HG03135 (cell line): ENCODE measurements at regions not wholly inside any gene's neighbourhood (a gene's known extent, or its start where the extent isn't known, plus 50 kb on each side); places are given as distances from the start of the nearest gene placed in this dataset.

Experiments
- ATAC-seq: cut with Tn5 transposase; IDR thresholded peaks from one replicate; pipeline ENCODE4 v1.9.1; 2021; ENCODE audit warnings: mild to moderate bottlenecking, moderate library complexity; ENCODE audit not compliant: unreplicated experiment

DNA sequence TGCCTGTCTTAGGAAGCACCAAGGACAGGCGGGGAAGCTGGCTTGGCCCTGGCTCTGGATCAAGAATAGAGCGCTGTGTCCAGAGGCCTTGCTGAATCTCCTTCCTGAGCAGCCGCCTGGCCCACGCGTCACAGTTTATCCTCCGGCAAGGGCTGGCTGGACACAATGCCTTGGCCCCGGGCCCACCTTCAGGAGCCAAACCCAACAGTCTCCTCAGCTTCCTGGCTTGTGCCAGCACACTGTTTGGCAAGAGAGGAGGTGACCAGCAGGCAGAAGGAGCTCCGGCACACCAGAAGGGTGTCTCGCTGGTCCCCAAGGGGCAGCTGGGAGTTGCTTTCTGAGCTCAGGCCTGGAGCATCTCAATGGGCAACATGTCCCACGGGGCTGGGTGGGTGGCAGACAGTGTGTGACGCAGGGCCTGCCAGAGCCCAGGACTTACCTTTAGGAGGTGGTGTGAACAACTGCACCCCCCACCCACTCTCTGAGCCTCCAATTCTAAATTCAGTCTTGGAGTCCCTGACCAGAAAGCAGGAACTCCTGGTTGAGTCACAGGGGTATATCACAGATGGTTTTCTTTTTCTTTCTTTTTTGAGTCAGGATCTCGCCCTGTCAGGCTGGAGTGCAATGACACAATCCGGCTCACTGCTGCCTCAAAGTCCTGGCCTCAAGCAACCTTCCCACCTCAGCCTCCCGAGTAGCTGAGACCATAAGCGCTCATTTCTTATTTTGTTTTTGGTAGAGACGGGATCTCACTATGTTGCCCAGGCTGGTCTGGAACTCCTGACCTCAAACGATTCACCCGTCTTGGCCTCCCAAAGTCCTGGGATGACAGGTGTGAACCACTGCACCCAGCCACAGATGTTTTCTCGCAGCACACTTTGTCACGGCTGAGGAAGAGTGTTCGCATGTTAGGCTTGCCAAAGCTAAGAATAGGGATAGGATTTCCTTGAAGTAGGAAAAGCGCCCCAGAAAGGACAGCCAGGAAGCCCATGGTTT, 361.2 kb downstream of the BCOR start:
- ATAC-seq = no peak

DNA sequence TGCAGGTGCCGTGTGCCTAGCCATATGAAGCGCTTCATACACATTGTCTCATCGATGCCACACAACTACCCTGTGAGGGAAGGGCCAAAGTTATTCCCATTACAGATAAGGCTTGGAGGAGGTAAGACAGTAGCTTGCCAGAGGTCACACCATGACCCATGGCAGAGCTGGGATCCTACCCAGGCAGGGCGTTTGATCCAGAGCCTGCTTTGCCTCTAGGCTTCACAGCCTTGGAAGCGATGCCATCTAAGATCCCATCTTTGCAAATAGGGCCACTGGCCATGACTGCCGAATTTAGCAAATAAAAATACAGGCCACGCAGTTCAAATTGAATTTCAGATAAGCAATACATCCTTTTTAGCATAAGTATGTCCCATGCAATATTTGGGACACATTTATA, 358.2 kb downstream of the BCOR start:
- no peak for ATAC-seq

DNA sequence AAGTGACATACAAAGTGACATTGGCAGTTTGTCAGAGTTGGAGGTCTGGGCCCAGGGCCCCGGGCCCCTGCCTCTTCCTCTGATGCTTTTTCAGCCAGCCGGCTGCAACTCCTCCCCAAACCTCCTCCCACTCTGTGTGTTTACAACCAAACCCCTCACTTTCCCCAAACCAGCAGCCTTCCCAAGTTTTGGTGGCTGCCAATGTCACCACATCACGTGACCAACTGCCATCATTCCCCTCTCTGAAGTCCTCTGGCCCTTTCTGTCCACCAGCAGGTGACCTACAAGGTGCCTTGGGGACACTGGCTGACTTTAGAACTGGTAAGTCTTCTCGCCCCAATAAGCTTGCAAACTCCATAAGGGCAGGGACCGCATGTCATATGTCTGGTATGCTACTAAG, 357.7 kb downstream of the BCOR start:
- no peak for ATAC-seq

DNA sequence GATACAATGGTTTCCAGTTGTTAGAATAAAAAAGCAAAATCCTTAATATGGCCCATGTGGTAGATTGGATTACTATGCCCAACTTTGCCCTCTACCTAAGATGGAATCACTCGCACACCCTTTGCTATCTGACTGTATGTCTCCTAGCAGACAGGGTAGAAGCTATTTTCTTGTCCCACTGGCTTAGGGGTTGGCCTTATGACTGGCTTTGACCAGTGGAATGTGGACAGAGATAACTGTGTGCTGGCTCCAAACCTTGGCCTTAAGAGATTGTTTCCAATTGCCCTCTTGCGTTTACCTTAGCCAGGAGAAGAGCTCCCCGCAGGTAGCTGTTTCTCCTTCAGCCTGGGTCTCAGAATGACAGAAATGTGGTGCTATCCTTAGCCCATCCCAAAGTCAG, 355.9 kb downstream of the BCOR start:
- no peak for ATAC-seq

DNA sequence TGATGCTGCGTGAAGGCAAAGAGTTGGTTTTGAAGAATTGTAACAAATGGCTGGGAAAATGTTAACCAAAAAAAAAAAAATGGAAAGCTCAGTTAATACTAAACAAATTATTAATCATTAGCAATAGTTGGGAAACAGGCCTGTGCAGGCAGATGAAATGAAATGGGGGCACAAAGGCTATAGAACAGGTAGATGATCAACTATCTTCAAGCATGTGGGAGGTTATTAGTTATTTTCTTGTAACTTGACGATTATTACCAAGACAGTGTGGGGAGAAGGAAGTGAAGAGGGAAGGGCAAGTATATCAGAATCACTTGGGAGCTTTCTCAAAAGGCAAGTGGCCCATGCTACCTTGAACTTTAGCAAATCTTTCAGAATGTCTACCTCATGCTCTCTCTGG, 351.9 kb downstream of the BCOR start:
- no peak for ATAC-seq

DNA sequence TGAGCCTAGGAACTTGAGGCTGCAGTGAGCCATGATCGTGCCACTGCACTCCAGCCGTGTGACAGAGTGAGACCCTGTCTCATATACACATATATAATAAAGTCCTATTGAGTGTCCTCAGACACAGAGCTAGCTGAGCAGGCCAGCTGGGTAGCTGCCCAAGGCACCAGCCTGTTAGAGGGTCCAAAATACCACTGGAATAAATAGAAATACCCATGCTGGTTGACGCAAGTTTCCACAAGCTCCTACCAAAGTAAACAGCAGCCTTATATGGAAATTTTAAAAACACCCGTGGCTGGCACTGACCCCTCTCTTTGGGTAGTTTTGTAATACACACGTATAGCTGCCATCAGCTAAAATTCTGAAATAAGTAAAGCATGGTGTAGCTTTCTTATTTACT, 348.6 kb downstream of the BCOR start:
- ATAC-seq = no peak

DNA sequence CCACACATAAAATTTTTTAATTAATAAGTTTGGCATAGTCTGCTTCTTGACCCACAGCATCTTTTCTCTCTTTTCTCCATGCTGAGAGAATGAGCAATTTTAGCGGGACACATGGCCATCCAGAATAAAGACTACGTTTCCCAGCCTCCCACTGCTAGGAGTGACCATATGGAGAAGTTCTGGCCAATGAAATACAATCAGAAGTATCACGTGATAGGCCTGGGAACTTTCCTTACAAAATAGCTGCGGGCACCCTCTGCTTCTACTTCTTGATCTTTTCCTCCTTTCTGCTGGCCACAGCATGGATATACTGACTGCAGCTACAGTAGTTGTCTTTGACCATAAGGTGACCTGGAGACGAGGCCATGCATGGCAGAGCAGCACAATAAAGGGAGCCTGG, 348.0 kb downstream of the BCOR start:
- no peak for ATAC-seq

DNA sequence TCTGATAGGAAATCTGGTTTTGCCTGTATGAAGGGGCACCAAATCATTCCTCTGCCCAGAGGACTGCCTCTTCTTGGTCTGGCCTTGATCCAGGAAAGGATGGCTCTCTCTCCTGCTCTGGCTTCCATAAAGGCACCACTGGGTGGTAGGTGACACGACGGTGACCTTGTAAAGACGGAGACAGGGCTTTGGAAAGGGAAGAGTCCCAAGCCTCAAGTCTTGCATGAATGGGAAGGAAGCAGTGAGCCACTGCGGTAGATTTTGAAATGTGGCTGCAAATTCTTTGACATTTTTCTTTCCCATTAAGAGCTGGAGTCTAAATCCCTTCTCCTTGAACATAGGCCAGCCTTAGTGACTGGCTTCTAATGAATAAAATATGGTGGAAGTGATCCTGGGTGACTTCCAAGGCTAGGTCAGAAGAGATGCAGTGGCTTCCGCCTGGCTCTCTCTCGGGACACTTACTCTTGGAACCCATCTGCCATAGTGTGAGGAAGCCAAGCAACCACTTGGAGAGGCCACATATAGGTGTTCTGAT, 347.4 kb downstream of the BCOR start:
- no peak for ATAC-seq

DNA sequence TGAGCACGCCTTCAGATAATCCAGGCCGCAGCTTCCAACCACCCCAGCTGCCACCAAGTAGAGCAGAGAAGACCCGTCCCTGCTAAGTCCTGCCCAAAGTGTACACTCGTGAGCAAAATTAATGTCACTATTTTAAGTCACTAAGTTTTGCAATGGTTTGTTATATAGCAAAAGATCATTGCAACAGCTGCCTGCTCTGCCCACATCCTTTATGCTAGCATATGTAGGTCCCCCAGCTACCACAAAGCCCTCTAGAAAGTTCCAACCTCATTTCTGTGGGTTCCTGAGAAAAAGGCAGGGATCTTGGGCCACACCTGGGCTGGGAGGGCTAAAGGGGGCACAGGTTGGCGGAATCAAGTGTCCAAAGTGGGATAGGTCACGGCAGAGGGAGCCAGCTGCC, 346.9 kb downstream of the BCOR start:
- no peak for ATAC-seq

DNA sequence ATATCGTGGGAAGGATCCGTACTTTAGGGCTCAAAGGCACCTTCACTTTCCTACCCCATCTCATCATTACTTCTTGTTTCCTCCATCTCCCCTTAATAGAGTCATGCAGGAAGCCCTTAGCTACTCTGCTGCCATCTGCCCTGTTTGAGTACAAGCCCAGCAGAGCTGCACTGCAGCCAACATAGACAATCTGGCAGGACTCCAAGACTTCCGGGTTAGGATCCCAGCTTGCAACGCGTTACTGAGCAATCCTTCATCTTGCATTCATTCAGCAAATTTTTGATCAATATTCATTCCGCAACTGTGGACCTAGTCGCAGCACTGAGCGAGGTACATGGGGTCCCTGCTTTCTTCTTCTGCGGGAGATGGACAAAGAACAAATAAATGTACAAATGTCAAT, 344.9 kb downstream of the BCOR start:
- ATAC-seq = no peak

DNA sequence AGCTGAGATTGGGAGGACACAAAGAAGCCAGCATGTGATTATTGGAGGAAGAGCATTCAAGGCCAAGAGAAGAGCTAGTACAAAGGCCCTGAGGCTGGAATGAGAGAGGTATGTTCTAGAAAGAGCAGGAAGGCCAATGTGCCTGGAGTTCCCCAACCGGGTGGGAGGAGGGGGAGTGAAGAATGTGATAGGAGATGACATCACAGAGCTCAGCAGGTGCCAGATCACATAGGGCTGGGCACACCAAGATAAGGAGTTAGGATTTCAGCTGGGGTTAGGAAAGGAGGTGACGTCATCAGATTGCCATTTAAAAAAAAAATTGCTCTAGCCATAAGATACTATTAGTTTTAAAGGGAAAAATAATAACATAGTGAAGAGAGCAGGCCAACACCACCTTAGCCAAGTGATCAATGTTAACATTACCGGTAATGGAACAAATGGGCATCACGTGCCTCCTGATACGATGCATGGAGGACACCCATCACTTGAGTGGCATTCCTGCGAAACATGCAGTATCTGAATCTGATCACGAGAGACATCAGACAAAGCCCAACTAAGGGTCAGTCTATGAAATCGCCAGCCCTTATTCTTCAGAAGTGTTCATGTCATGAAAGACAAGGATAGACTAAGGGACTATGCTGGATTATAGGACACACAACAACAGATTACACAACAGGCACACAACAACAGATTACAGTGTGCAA, 344.3 kb downstream of the BCOR start:
- ATAC-seq = no peak

DNA sequence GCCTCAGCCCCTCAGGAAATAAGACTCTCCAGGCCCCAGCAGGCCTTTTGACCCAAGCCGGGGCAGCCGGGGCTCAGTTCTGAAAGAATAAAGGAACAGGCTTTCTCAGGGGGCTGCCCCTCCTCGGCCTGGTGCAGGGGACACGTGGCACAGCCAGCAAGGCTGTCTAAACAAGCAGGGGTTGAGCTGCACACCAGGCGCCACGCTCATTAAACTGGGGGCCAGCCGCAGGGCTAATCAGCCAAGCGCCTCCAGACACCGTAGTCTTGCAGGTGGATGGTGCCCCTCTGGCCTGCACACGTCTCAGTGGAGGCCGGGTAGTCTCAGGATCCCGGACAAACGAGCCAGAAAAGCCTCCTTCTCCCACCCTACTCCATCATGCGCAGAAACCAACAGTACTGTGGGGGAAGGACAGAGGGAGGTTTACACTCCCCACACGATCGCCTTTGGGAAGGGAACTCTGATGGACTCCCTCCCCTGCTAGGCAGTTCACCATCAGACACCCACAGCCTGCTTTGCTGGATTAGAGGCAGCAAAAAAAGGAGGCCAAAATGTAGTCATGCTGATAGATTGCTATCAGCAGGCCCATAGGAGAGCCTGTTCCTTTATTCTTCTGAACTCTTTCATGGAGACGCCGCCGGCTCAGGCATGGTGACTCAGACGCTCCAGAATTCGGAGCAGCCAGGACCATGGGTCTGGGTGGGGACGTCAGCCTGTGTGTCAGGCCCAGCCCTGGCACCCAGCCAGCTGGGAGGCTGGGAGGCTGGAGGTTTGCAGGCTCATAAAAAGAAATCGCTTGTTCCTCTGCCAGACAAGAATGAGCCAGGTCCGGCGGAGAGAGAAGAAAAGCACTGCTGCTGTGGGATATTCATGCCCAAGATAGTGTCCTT, 342.4 kb downstream of the BCOR start:
- no peak for ATAC-seq

DNA sequence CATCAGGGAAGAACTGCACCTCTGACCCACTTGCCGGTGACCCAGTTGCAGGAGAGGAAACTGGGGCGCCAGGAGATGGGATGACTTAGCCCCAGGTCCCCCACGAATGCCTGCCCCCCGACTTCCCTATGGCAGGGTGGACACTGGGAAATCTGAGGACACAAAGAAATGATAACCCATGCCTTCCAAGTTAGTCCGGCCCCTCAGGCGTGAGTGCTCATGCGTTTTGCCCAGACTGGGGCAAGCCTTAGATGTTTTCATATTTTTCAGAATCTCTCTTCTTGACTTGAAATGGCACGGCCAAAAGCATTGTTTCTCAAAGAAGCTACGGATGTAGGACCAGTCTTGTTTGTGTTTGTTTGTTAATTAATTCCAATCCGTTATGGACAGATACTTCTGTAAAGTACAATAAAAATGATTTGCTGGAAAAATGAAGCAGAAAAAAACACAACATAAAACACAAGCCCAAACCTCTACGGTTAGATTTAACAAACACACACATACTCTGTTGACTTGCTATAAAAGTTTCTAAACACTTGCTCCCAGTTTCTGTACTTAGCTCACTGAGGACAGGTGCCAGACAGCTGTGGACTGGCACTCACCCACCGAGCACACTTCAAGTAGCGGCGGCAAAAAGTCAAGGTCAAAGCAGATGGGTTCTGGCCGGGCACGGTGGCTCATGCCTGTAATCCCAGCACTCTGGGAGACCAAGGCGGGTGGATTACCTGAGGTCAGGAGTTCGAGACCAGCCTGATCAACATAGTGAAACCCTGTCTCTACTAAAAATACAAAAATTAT, 341.5 kb downstream of the BCOR start:
- no peak for ATAC-seq

DNA sequence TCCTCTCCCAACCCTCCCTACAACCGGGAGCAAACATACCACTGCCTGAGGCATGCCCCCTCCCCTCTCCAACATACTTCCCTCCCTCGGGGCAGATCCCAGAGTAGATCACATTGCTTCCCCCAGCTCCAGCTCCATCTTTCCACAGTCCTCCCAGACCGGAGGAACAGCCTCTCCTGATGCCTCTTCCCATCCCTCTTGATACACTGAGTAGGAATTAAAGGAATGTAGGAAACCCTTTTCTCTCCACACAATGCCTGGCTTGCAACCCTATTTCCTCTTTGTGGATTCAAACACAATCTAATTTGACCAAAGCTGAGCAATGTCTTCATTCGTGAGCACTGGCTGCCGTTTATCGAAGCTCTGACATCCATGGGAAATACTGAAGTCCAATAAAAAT, 339.8 kb downstream of the BCOR start:
- no peak for ATAC-seq

DNA sequence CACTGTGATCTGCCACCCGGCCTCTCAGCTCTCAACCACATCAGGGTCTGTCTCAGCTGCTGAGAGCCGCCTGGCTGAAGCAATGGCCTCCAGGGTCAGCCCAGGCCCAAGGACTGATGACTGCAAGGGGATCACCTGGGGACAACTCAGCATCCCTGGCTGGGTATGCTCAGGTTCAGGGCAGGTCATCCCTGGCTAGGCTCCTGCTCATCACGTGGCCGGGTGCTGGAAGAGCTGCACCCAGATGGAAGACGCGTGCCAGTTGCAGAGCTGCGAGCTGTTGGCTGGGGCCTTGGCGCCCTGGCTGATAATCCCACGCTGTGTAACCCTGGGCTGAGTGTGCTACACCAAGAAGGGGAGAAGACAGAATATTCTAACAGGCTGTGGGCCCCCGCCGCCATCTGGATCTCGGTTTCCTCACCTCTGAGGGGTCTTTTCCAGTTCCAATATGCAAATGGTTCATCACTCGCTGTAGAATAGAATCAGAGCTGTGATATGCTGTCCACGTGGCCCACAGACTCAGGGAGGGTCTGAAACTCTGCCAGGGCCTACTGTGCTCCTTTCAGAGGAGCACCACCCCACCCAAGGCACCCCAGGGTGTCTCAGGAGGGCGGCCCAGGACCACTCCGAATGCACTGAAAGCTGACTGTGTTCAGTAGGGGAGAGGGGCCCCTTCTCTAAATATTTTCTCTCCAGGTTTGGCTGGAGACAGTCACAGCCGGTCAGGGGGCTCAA, 338.8 kb downstream of the BCOR start:
- no peak for ATAC-seq

DNA sequence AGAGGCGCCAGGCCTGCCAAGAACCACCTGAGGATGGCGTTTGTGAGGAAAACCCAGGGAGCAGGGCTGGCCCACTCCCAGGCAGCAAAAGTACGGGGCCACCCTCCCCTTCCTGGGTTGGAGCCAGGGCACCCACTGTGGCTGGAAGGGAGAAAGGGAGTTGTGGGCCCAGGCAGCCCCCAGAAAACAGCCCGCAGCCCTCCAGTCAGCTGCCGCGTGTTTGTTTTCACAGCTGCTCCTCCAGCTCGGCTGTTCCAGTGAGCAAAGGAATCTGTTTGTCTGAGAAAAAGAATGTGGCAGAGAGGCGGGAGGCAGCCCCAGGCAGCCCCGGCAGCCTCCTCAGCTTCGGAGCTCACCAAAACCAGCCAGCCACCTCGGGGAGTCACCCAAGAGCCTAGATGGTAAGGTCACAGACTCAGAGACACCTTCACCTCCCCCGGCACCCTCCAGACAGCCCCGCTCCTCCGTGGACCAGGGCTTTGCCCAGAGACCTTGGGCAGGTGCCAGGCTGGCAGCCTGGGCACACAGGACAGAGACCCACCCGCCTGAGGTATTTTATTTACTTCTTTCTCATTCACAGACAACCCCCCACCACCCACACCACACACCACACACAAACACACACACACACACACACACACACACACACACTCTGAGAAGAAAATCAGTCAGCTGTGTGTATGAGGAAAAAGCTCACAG, 338.1 kb downstream of the BCOR start:
- ATAC-seq = no peak

DNA sequence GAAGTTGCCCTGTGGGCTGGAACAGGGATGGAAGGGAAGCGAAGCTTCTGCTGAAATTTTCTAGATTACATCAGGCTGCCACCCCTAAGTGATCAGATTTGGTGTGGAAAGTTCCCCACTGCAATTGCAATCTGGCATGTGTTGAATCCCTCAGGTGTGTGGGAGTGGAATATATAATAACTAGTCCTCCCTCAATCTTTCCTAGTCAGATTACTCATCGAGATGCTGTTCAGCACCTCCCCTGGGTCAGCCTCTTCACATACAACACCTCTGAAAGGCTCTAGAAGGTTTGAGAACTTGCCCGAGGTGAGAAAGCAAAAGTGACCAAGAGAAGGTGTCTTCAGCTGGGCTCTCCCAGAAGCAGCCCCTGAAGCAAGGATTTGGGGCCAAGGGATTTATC, 336.8 kb downstream of the BCOR start:
- no peak for ATAC-seq

DNA sequence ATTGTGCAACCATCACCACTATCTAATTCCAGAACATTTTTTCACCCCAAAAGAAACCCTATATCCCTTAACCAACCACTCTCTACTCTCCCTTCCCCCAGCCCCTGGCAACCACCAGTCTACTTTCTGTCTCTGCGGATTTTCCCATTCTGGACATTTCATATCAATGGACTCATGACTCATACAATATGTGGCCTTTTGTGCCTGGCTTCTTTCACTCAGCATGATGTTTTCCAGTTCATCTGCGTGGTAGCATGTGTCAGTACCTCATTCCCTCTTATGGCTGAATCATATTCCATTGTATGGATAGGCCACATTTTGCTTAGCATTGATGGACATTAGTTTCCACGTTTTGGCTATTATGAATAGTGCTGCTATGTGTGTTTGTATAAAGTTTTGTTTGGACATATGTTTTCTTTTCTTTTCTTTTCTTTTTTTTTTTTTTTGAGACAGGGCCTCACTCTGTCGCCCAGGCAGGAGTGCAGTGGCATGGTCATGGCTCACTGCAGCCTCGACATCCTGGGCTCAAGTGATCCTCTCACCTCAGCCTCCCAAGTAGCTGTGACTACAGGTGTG, 335.4 kb downstream of the BCOR start:
- no peak for ATAC-seq
